Common myeloid progenitor, CD34-positive (primary cell): ENCODE measurements at regions not wholly inside any gene's neighbourhood (a gene's known extent, or its start where the extent isn't known, plus 50 kb on each side); places are given as distances from the start of the nearest gene placed in this dataset.

Experiments used
- CTCF ChIA-PET: fragments of 350-600 bp; sonication (Branson Sonifier 250); formaldehyde crosslinking; loops from one replicate; lab custom pipeline; 2021; ENCODE audit warnings: antibody characterized with exemption; lab: Charles Lee
- POLR2A ChIA-PET: fragments of 350-600 bp; sonication (Branson Sonifier 250); formaldehyde crosslinking; loops from one replicate; lab custom pipeline; 2021; ENCODE audit warnings: antibody characterized with exemption; lab: Charles Lee
- DNase-seq, 3 donors: peaks; one replicate each; pipeline versions ENCODE4 v3.0.0 to v3.0.0-alpha.2; 2013
- H3K27ac ChIP-seq, 2 experiments: 1 replicate in 1 of 2; 2 replicates in 1 of 2; pipeline ENCODE4 v1.7.0; 2013; ENCODE audit warnings: inconsistent platforms in 2 of 2, low read length in 2 of 2, mild to moderate bottlenecking in 2 of 2, low read depth in 1 of 2, moderate library complexity in 1 of 2; ENCODE audit not compliant: severe bottlenecking in 2 of 2, insufficient read depth in 1 of 2, poor library complexity in 1 of 2
- H3K27me3 ChIP-seq, 5 experiments: replicated peaks in 2 of 5; 1 replicate in 3 of 5; 2 replicates in 2 of 5; pipeline versions ENCODE4 v1.6.1 to v1.7.0; 2013; ENCODE audit warnings: low read length in 4 of 5, mild to moderate bottlenecking in 2 of 5, moderate library complexity in 2 of 5, inconsistent platforms in 1 of 5; ENCODE audit not compliant: insufficient read depth in 5 of 5, control insufficient read depth in 4 of 5
- H3K36me3 ChIP-seq, 4 experiments: 1 replicate in 2 of 4; 2 replicates in 2 of 4; pipeline versions ENCODE4 v1.6.1 to v1.7.0; 2013; ENCODE audit warnings: low read length in 3 of 4, control low read depth in 1 of 4, mild to moderate bottlenecking in 1 of 4; ENCODE audit not compliant: control insufficient read depth in 4 of 4, insufficient read depth in 4 of 4
- H3K4me1 ChIP-seq, 4 experiments: 1 replicate in 3 of 4; 2 replicates in 1 of 4; pipeline versions ENCODE4 v1.6.1 to v1.7.1; 2013; ENCODE audit warnings: low read length in 3 of 4, mild to moderate bottlenecking in 3 of 4, control low read depth in 1 of 4, inconsistent platforms in 1 of 4, moderate library complexity in 1 of 4; ENCODE audit not compliant: control insufficient read depth in 4 of 4, insufficient read depth in 4 of 4; ENCODE audit errors: control extremely low read depth in 1 of 4
- H3K4me3 ChIP-seq, 7 experiments: 1 replicate in 4 of 7; 2 replicates in 3 of 7; pipeline versions ENCODE4 v1.5.1 to v1.7.0; 2013; ENCODE audit warnings: mild to moderate bottlenecking in 7 of 7, low read length in 6 of 7, moderate library complexity in 6 of 7, inconsistent platforms in 2 of 7, low read depth in 2 of 7, control low read depth in 1 of 7; ENCODE audit not compliant: insufficient read depth in 4 of 7, control insufficient read depth in 1 of 7; ENCODE audit errors: extremely low read depth in 1 of 7
- H3K9me3 ChIP-seq, 5 experiments: 1 replicate in 4 of 5; 2 replicates in 1 of 5; pipeline versions ENCODE4 v1.6.1 to v1.7.1; 2013; ENCODE audit warnings: low read length in 4 of 5, mild to moderate bottlenecking in 2 of 5, inconsistent platforms in 1 of 5, low read depth in 1 of 5, moderate library complexity in 1 of 5; ENCODE audit not compliant: control insufficient read depth in 4 of 5, insufficient read depth in 2 of 5; ENCODE audit errors: control extremely low read depth in 1 of 5
- WGBS: methylation state at CpG from one replicate; pipeline ENCODE4 v1.1.5; 2013; ENCODE audit not compliant: insufficient coverage; 5-methylcytosine and 5-hydroxymethylcytosine counted together

DNA sequence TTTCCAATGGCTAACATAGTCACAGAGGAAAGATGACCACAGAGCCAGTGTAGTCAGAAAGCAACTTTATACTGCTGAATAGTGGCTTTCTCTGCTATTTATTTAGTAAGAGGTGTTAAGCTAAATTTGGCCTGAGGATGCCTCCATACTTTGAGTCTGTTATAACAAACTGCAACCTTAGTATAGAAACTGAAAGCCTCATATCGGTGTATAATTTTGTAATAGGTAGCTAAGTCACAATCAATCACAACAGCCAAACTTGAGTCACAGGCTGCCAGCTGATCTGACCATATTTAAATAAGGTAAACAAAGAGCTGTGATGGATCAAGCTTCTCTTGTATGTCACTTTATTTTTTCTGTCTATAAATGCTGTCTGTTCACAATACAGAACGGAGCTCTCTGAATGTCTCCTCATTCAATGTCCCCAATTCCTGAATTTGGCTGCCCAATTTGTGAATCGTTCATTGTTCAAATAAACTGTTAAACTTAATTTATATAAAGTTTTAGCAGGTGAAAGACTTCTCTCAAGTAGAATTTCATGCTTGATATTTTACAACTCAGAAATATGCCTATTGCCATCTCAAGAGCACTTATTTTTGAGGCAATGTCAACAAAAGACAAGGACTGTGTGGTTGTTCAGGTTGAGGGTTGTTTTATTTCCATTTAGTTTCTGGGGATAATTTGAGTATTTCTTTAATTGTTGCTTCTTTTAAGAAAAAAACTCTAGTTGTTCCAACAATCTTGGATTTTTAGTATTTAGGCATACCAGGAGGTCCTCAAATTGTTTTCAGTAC is 339.7 kb upstream of the B3GALT2 start:
- Histone ChIP-seq H3K36me3 (no peaks in the 10 kb centered on the region), H3K4me1 (no peaks in the 10 kb centered on the region), H3K9me3 (peaks cover 0 to 2% (median 0%) of the 10 kb centered on the region in 5 experiments), H3K27ac (no peak overlapping the region), H3K4me3 (no peak overlapping the region), H3K27me3 (no peaks in the 10 kb centered on the region)
- WGBS = no CpG with 5 or more reads among the region's 3 CpGs
- ChIA-PET POLR2A (no interaction called here), CTCF (no interaction called here)
- no peak for DNase-seq

DNA sequence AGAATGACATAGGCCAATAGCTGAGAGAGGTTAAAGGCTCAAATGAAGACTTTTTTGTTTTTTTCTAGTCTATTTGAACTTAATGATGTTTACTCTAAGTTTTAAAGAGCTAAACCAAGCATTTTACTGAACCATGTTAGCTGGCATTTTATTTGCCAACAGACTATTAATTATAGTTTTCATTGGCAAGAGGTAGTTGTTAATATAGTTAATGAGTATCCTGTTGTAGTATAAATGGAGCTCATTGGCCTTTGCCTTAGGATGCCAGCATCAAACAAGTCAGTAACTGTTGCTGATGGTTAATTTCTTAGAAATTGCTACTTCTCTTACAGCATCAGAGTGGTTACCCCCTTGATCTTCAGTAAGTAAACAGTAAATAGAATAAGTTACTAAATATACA is 339.0 kb upstream of the B3GALT2 start:
- Histone ChIP-seq H3K9me3 (peaks cover 0 to 2% (median 0%) of the 10 kb centered on the region in 5 experiments), H3K27ac (no peak overlapping the region), H3K27me3 (no peaks in the 10 kb centered on the region), H3K4me3 (no peak overlapping the region), H3K36me3 (no peaks in the 10 kb centered on the region), H3K4me1 (no peaks in the 10 kb centered on the region)
- POLR2A ChIA-PET = no interaction called here
- no peak for DNase-seq
- CTCF ChIA-PET = no interaction called here

DNA sequence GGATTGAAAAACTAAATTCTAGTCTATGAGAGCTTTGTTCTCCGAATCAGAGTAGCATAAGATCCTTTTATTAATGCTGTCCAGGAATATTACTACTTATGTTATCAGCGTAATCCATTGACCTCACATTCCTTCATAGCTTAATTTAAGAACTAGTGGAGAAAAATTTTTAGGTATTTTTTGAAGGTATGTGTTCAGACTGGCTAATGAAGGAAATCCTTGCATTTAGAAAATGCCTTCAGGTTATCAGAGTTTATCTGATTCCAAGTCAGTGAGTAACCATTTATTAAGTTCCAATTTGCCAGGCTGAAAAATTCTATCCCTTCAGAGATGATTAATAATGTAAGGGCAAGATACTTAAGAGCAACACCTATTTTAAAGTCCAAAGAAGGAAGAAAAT is 338.2 kb upstream of the B3GALT2 start:
- ChIA-PET POLR2A (no interaction called here), CTCF (no interaction called here)
- Histone ChIP-seq H3K36me3 (no peaks in the 10 kb centered on the region), H3K27me3 (no peaks in the 10 kb centered on the region), H3K4me1 (no peaks in the 10 kb centered on the region), H3K4me3 (no peak overlapping the region), H3K27ac (no peak overlapping the region), H3K9me3 (peaks cover 0 to 2% (median 0%) of the 10 kb centered on the region in 5 experiments)
- DNase-seq = no peak
- no CpG with 5 or more reads among the region's 2 CpGs for WGBS

DNA sequence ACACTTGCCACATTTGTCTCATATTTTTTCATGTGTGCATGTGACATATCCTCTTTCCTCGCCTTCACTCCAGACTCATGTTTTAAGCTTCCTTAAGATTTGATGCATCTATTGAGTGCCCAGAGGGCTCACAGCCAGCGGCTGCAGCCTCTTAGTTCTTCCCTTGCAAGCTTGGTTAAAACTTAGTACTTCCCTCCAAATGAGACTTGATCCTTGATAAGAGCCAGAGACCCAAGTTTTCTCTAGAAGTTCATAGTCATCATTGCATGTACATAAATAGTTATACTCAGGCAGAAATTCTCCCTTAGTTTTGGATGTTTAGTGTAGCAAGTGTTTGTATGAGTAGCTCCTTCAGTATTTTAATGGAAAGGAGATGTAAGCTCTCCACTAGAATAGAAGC is 337.6 kb upstream of the B3GALT2 start:
- CTCF ChIA-PET = interaction anchor here (0.7 kb wide), 1 partner anchor 9 kb away, joined by 3 read pairs; no protein-coding TSS in a partner anchor
- no peaks in the 10 kb centered on the region for H3K36me3 ChIP-seq
- no peaks in the 10 kb centered on the region for H3K27me3 ChIP-seq
- no peaks in the 10 kb centered on the region for H3K4me1 ChIP-seq
- H3K9me3 ChIP-seq = peaks cover 0 to 2% (median 0%) of the 10 kb centered on the region in 5 experiments
- no peak for DNase-seq
- no peak overlapping the region for H3K27ac ChIP-seq
- WGBS = 69% methylated on average over 2 of the region's 2 CpGs
- H3K4me3 ChIP-seq = no peak overlapping the region
- POLR2A ChIA-PET = no interaction called here

DNA sequence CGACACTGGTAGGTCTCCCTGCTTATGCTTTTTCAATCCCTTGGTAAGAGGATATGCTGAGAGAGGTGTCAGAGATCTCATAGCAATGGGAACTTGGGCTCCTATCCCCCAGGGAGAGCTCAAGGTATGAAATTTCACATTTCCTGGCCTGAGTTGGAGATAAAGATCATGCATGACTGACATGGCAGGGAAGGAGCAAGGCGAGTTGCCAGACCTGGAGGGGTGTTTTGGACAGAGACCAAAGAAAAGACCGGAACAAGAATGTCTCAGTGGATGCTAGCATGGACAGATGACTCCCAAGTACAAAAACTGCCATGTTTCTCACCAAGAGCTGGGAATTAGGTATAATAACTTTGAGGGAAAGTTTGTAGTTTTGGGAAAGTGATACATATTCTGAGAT is 334.1 kb upstream of the B3GALT2 start:
- CTCF ChIA-PET = no interaction called here
- Histone ChIP-seq H3K27me3 (no peaks in the 10 kb centered on the region), H3K27ac (no peak overlapping the region), H3K9me3 (no peaks in the 10 kb centered on the region), H3K4me1 (no peaks in the 10 kb centered on the region), H3K36me3 (no peaks in the 10 kb centered on the region), H3K4me3 (no peak overlapping the region)
- POLR2A ChIA-PET = no interaction called here
- no peak for DNase-seq
- 100% methylated on average over 2 of the region's 3 CpGs for WGBS

DNA sequence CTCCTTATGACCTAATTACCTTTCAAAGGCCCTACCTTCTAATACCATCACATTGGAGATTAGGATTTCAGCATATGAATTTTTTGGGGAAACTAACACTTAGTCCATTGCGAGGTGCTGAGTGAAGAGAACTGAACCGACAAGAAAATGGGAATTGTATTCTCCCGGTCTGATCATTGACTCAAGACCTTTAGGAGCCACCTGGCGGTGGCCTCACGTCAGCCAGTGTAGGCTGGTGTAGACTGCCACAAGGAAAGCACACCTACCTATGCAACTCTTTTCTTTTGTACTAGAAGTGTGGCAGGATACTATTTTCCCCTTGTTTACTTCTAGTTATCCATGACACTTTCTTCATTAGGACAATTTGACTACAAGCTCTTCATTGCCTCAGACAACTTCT is 333.5 kb upstream of the B3GALT2 start:
- Histone ChIP-seq H3K36me3 (no peaks in the 10 kb centered on the region), H3K4me1 (no peaks in the 10 kb centered on the region), H3K27ac (no peak overlapping the region), H3K9me3 (no peaks in the 10 kb centered on the region), H3K4me3 (no peak overlapping the region), H3K27me3 (no peaks in the 10 kb centered on the region)
- ChIA-PET POLR2A (no interaction called here), CTCF (no interaction called here)
- WGBS = 97% methylated on average over 5 of the region's 5 CpGs
- no peak for DNase-seq

DNA sequence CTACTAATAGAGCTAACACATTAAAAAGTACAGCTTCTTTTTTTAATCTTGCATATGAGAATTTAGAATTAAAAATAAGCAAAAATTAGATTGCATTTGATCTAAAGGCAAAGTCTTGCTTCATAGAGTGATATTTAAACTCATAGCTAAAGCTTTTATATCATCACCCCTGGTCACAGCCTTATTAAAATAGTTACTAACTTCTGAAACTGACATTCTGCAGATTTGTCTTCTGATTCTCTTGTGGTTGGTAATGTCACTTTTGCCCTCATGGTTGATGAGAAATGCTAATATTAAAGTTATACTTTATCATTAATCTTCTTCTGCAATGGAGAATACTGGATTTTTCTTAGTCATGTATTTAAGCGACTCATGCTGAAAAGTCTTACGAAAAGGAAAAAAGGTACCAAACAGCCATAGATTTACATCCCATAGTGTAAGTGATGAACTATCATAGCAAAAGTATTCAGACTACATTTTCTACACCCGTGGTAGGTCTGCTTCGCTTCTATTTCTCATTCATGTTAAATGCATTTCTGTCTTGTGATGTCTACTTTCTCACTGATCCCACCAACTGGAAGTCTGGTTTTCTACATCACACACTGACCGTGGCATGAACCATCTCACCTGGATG is 330.5 kb upstream of the B3GALT2 start:
- 100% methylated on average over 2 of the region's 5 CpGs for WGBS
- POLR2A ChIA-PET = no interaction called here

More for the DNA sequence above, 330.5 kb upstream of the B3GALT2 start:
- H3K27ac ChIP-seq = no peak overlapping the region
- CTCF ChIA-PET = no interaction called here
- no peaks in the 10 kb centered on the region for H3K4me1 ChIP-seq
- DNase-seq = no peak
- no peaks in the 10 kb centered on the region for H3K9me3 ChIP-seq
- H3K27me3 ChIP-seq = no peaks in the 10 kb centered on the region
- H3K36me3 ChIP-seq = no peaks in the 10 kb centered on the region
- H3K4me3 ChIP-seq = no peak overlapping the region
